H9 (cell line): ENCODE measurements at regions not wholly inside any gene's neighbourhood (a gene's known extent, or its start where the extent isn't known, plus 50 kb on each side); places are given as distances from the start of the nearest gene placed in this dataset.

Source experiments
- DNase-seq: peaks from one replicate; pipeline ENCODE4 v3.0.0-alpha.2; 2017
- H2AFZ ChIP-seq: one replicate; pipeline ENCODE4 v1.6.1; 2013; ENCODE audit warnings: mild to moderate bottlenecking, low read length, control low read depth, moderate library complexity
- H2AK5ac ChIP-seq: 2 replicates; pipeline ENCODE4 v1.6.1; 2013; ENCODE audit warnings: low read length, control low read depth, mixed read lengths; ENCODE audit not compliant: insufficient read length
- H2BK120ac ChIP-seq: one replicate; pipeline ENCODE4 v1.6.1; 2013; ENCODE audit warnings: low read depth, mild to moderate bottlenecking, low read length, control low read depth, inconsistent platforms; ENCODE audit not compliant: poor library complexity, severe bottlenecking
- H2BK12ac ChIP-seq: 2 replicates; pipeline ENCODE4 v1.6.1; 2013; ENCODE audit warnings: low read length, control low read depth, mixed read lengths, low read depth; ENCODE audit not compliant: insufficient read length
- H2BK15ac ChIP-seq: 2 replicates; pipeline ENCODE4 v1.6.1; 2013; ENCODE audit warnings: low read depth, low read length, control low read depth
- H2BK20ac ChIP-seq: one replicate; pipeline ENCODE4 v1.6.1; 2013; ENCODE audit warnings: low read depth, mild to moderate bottlenecking, low read length, control low read depth, inconsistent platforms; ENCODE audit not compliant: poor library complexity, severe bottlenecking
- H2BK5ac ChIP-seq: 2 replicates; pipeline ENCODE4 v1.6.1; 2013; ENCODE audit warnings: low read length, control low read depth, mixed read lengths; ENCODE audit not compliant: insufficient read length
- H3K14ac ChIP-seq: 2 replicates; pipeline ENCODE4 v1.6.1; 2013; ENCODE audit warnings: low read length, control low read depth; ENCODE audit not compliant: insufficient read depth
- H3K18ac ChIP-seq: 2 replicates; pipeline ENCODE4 v1.6.1; 2013; ENCODE audit warnings: low read depth, mild to moderate bottlenecking, mixed read lengths, low read length, control low read depth; ENCODE audit not compliant: insufficient read length
- H3K23ac ChIP-seq: 2 replicates; pipeline ENCODE4 v1.6.1; 2013; ENCODE audit warnings: low read length, control low read depth, mixed read lengths, low read depth; ENCODE audit not compliant: insufficient read length
- H3K23me2 ChIP-seq: 2 replicates; pipeline ENCODE4 v1.6.1; 2013; ENCODE audit warnings: low read depth, mild to moderate bottlenecking, mixed read lengths, low read length, control low read depth; ENCODE audit not compliant: insufficient read length, poor library complexity, severe bottlenecking
- H3K27ac ChIP-seq: 2 replicates; pipeline ENCODE4 v1.5.1; 2013; ENCODE audit warnings: low read length, control low read depth, mixed read lengths, low read depth; ENCODE audit not compliant: insufficient read length
- H3K27me3 ChIP-seq: 2 replicates; pipeline ENCODE4 v1.6.1; 2013; ENCODE audit warnings: low read length, control low read depth, inconsistent platforms; ENCODE audit not compliant: insufficient read depth
- H3K4ac ChIP-seq: 2 replicates; pipeline ENCODE4 v1.6.1; 2013; ENCODE audit warnings: low read depth, mild to moderate bottlenecking, control low read depth, inconsistent platforms, low read length, moderate library complexity
- H3K4me1 ChIP-seq: 2 replicates; pipeline ENCODE4 v1.6.1; 2013; ENCODE audit warnings: low read length, control low read depth, inconsistent platforms; ENCODE audit not compliant: insufficient read depth
- H3K4me2 ChIP-seq: 2 replicates; pipeline ENCODE4 v1.6.1; 2013; ENCODE audit warnings: low read length, control low read depth, mixed read lengths; ENCODE audit not compliant: insufficient read length, insufficient read depth
- H3K56ac ChIP-seq: 2 replicates; pipeline ENCODE4 v1.6.1; 2013; ENCODE audit warnings: low read depth, mild to moderate bottlenecking, mixed read lengths, low read length, control low read depth; ENCODE audit not compliant: insufficient read length
- H3K79me1 ChIP-seq: 2 replicates; pipeline ENCODE4 v1.6.1; 2013; ENCODE audit warnings: low read depth, mild to moderate bottlenecking, moderate library complexity, low read length, control low read depth, inconsistent platforms; ENCODE audit not compliant: insufficient read depth, poor library complexity, severe bottlenecking
- H3K79me2 ChIP-seq: 2 replicates; pipeline ENCODE4 v1.6.1; 2013; ENCODE audit warnings: low read length, control low read depth, inconsistent platforms; ENCODE audit not compliant: insufficient read depth
- H3K9ac ChIP-seq: 2 replicates; pipeline ENCODE4 v1.6.1; 2013; ENCODE audit warnings: low read length, control low read depth, mixed read lengths; ENCODE audit not compliant: insufficient read length; ENCODE audit errors: extremely low read depth
- H3K9me3 ChIP-seq: one replicate; pipeline ENCODE4 v1.6.1; 2013; ENCODE audit warnings: low read depth, low read length, inconsistent platforms; ENCODE audit not compliant: control insufficient read depth
- H3T11ph ChIP-seq: one replicate; pipeline ENCODE4 v1.6.1; 2013; ENCODE audit warnings: mild to moderate bottlenecking, low read length, control low read depth, inconsistent platforms
- H4K20me1 ChIP-seq: one replicate; pipeline ENCODE4 v1.6.1; 2013; ENCODE audit not compliant: control insufficient read depth, insufficient read length, insufficient read depth
- H4K5ac ChIP-seq: 2 replicates; pipeline ENCODE4 v1.6.1; 2013; ENCODE audit warnings: low read depth, mild to moderate bottlenecking, mixed read lengths, low read length, control low read depth; ENCODE audit not compliant: insufficient read length
- H4K8ac ChIP-seq: replicated peaks from 2 replicates; pipeline ENCODE4 v1.6.1; 2013; ENCODE audit warnings: low read length, control low read depth, mixed read lengths, low read depth; ENCODE audit not compliant: insufficient read length
- H4K91ac ChIP-seq: 2 replicates; pipeline ENCODE4 v1.6.1; 2013; ENCODE audit warnings: low read depth, mild to moderate bottlenecking, moderate library complexity, mixed read lengths, low read length, control low read depth; ENCODE audit not compliant: insufficient read length
- H3K27ac Mint-ChIP-seq, 3 experiments: 2 replicates in 2 of 3; 3 replicates in 1 of 3; pipeline ENCODE4 v1.8.0; 2020 to 2021; ENCODE audit warnings: mixed read lengths in 3 of 3, mild to moderate bottlenecking in 1 of 3, moderate library complexity in 1 of 3
- H3K27me3 Mint-ChIP-seq: 2 replicates; pipeline ENCODE4 v1.8.0; 2021; ENCODE audit warnings: low read depth, mild to moderate bottlenecking, moderate library complexity, mixed read lengths
- H3K36me3 Mint-ChIP-seq, 3 experiments: 2 replicates in 2 of 3; 3 replicates in 1 of 3; pipeline ENCODE4 v1.8.0; 2020 to 2021; ENCODE audit warnings: low read depth in 3 of 3, mixed read lengths in 3 of 3; ENCODE audit not compliant: insufficient read depth in 1 of 3
- H3K4me1 Mint-ChIP-seq, 2 experiments: 2 replicates each; pipeline ENCODE4 v1.8.0; 2020; ENCODE audit warnings: mixed read lengths in 2 of 2
- H3K4me3 Mint-ChIP-seq, 2 experiments: 2 replicates in 1 of 2; 3 replicates in 1 of 2; pipeline ENCODE4 v1.8.0; 2020 to 2021; ENCODE audit warnings: mild to moderate bottlenecking in 2 of 2, mixed read lengths in 2 of 2, moderate library complexity in 1 of 2
- H3K9me3 Mint-ChIP-seq, 2 experiments: 2 replicates in 1 of 2; 3 replicates in 1 of 2; pipeline ENCODE4 v1.8.0; 2020; ENCODE audit warnings: mild to moderate bottlenecking in 2 of 2, mixed read lengths in 2 of 2, moderate library complexity in 1 of 2
- CTCF ChIP-seq: fragments of 200-600 bp; sonication (generic); conservative IDR thresholded peaks from 3 replicates; pipeline ENCODE4 v1.8.0; 2021; ENCODE audit warnings: antibody characterized with exemption, mild to moderate bottlenecking

- Histone ChIP-seq H4K20me1 (no peaks in the 10 kb centered on the region), H2AFZ (no peak overlapping the region), H3K9ac (no peak overlapping the region), H3K27ac (no peak overlapping the region), H3K4me1 (no peaks in the 10 kb centered on the region), H3K4ac (no peak overlapping the region), H3K9me3 (no peaks in the 10 kb centered on the region), H2BK5ac (no peak overlapping the region), H4K91ac (no peak overlapping the region), H3K79me1 (no peaks in the 10 kb centered on the region), H4K8ac (no peak overlapping the region), H3K18ac (no peak overlapping the region), H3K23me2 (no peaks in the 10 kb centered on the region), H4K5ac (no peak overlapping the region), H3K4me2 (no peak overlapping the region), H3K23ac (no peak overlapping the region), H2AK5ac (no peak overlapping the region), H2BK20ac (no peak overlapping the region), H3K14ac (no peak overlapping the region), H3K79me2 (no peaks in the 10 kb centered on the region), H3K27me3 (no peaks in the 10 kb centered on the region; the same call in 1 of the 2 replicates), H3K56ac (no peak overlapping the region), H3T11ph (no peak overlapping the region), H2BK12ac (no peak overlapping the region), H2BK120ac (no peak overlapping the region), H2BK15ac (no peak overlapping the region)
- no peak for DNase-seq
- Mint-ChIP-seq H3K36me3 (no peaks in the 10 kb centered on the region; a peak in 1 of 7 replicates), H3K4me1 (no peaks in the 10 kb centered on the region), H3K4me3 (no peak overlapping the region), H3K27ac (no peak overlapping the region), H3K9me3 (no peaks in the 10 kb centered on the region; a peak in 1 of 5 replicates), H3K27me3 (peaks cover 2% of the 10 kb centered on the region; the same call in 1 of the 2 replicates)
- TF ChIP-seq CTCF = no peak
Measured at GRCh38 chr12:105916760-105917039, 222.1 kb downstream of the NUAK1 start.
